GM21737 (cell line): ENCODE measurements at regions not wholly inside any gene's neighbourhood (a gene's known extent, or its start where the extent isn't known, plus 50 kb on each side); places are given as distances from the start of the nearest gene placed in this dataset.

ENCODE experiments used
- ATAC-seq: cut with Tn5 transposase; IDR thresholded peaks from one replicate; pipeline ENCODE4 v1.9.1; 2021; ENCODE audit warnings: mild to moderate bottlenecking, moderate library complexity; ENCODE audit not compliant: unreplicated experiment

DNA sequence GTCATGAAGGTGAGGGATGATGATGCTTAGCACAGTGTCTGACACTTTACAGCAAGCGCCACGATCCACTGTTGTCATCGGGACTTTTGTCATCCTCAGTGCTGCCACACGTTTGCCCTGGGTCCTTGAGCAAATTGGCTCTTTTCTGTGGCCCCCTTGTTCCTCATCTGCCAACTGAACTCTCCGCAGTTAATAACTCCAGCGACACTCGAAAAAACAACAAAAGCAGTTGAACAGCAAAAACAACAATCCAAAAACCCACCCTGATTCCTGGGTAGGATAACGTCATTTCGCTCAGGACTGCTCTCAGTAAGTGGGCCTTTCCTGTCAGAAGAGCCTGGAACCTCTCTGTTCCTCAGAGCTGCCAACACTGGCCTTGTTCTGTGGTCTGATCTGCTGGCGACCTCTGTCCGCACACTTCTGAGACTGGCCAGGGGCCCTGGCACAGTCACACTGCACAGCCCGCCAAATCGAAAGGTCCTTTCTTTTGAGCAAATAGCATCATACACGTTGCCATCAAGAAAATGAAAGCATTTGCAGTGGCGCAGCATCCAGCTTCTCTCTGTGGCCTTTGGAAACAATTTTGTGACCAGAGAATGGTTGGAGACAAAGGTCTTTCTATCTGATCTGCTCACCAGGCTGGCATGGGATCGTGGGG, 79.9 kb upstream of the SYT13 start:
- no peak for ATAC-seq

DNA sequence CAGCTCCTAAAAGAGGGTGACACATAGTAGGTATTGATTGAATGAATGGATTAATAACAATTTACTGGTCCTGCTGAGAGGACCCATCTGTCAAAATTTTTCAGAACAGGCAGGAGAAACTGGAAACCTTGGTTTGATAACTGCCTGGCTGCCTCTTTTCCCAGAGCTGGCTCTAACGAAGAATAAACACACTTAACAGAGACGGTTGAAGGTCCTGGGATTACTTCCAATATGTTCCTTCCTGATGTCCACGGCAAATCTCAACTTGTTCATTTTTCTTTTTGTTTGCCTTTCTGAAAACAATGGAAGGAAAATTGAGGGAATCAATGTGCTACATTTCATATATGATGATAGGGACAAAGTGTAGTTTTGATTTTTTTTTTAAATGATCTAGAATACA, 76.5 kb upstream of the SYT13 start:
- no peak for ATAC-seq

DNA sequence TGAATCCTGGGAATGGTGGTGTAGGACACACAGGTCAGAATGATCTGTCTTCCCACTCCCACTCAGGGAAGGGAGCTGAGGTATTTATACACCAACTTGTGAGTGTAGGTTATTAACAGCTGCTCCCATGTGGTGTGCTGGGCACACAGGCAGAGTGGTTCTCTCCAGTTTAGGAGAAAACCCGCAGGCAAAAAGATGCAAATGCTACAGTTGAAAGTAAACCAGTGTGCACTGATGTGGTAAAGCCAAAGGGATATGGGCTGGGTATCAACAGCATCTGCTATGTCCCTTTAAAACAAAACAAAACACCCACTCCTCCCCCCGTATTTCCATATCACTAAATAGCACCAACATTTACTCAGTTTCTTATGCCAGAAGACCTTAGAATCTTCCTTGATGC, 75.4 kb upstream of the SYT13 start:
- ATAC-seq = no peak

DNA sequence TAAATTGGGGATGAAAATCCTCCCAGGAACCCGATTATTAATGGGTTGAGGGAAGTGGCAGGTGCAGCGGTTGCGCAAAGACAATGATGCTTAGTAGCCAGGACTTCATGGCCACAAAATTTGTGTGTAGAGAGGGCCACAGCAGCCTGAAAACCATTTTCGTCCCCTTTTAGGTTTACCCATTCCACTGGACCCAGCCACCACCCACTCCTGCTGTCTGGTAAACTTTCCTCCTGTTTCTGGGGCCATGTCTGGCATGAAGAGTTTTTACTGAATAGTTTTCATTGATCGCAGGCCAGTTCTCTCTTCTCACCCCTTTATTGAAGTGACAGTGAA, 69.5 kb upstream of the SYT13 start:
- no peak for ATAC-seq

DNA sequence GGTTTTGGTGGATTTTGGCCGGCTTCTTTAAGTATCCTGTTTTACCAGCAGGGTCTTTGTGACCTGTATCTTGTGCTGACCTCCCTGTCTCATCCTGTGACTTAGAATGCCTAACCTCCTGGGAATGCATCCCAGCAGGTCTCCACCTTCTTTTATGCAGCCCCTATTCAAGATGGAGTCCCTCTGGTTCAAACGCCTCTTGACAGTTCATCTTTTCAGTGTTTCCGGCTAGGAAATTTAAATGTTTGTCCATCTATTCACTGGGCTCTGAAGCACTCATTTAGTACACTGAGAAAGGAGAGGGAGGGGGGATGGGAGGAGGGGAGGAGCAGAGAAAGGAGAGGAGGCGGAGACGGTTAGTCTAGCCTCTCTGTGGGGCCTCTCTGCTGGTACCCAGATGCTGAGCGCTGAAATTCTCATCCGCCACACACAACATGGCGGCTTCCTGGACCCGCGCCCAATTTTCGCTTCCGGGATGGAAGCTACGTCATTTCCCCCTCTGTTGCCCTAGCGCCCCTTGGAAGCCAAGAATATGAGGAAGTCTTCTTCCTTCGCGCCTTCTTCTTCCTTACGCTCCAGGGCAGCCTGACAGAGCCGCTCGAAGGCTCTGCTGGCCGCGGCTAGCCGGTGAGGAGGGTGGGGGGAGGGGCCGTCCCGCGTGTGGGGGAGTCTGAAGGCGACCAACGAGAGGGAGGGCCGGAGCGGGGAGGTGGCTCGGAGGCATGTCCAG, 69.0 kb upstream of the SYT13 start:
- ATAC-seq = peak; percentile 87

DNA sequence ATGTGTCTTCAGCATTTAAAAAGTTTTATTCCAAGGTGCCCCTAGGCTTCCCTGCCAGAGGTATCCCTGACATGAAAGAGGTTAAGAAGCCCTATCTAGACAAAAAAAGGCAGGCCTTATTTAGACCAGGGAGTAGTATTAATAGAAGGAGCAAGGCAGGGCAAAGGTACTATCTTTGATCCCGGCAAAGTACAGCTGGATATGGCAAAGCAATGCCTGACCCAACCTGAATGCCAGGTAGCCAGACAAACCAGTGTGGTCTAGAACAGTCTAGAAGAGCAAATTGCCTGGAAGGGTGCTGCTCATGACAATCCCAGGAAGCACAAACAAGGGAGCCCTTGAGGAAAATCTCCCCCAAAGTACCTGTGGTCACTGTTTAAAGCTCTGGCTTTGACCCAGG, 62.6 kb upstream of the SYT13 start:
- no peak for ATAC-seq

DNA sequence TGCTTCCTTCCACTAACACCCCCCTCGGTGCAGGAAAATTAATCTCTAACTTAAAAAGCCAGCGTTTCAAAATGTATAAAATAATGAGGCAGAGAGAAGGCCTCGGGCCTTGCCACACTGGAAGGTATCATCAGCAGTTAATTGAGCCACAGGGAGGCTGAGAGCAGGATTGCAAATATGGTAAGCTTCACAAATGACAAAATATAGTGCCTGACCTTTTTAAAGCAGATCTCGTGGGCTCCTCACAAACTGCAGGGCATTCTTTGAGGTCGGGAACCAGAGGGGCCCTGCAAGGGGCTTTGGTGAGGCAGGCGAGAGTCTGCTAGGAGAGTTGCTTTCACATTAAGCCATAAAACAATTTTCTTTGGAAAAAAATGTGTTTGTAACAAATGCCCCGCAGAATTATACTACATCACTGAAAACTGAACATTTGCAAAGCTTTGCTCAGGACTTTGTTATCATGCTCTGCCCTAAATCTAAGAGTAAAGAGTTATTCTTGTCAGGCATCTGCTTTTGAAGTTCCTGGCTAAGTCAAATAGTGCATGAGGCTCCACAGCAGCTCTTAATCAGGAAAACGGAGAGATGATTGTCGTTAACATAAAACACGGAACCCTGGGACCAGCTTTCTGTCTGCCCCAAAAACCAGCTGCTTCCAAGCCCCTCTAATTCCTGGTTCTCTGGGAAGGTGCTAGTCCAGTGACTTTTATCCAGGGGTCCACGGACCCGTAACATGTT, 61.4 kb upstream of the SYT13 start:
- no peak for ATAC-seq

DNA sequence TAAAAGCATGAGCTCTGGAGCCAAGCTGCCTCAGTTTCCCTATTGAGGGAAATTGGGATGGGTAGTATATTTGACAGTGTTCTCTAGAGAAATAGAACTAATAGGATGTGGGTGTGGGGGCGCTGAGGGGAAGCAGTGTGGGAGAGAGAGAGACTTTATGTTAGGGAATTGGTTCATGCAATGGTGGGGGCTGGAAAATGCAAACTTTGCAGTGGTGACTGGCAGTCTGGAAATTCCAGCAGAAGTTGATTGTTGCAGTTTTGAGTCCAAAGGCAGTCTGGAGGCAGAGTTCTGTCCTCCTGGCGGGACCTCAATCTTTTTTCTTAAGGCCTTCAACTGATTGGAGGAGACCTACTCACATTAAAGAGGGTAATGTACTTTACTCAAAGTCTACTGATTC, 59.4 kb upstream of the SYT13 start:
- ATAC-seq = no peak

DNA sequence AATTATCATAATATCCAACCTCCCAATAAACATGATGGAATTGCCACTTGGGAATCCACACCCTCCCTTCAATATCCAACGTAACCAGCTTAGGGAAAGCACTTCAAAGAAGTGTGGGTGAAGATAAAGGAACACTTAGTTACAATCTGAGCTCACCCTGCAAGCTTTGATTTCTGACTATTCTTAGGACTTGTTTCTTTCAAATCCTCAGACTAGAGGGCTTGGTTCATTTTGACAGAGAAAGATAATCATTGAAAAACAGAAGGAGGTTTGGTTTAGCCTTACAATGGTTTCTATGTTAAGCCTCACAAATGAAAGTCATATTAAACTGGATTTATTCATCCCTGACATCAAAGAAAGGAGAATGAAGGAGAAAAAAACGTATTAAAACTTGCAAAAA, 57.9 kb upstream of the SYT13 start:
- no peak for ATAC-seq

DNA sequence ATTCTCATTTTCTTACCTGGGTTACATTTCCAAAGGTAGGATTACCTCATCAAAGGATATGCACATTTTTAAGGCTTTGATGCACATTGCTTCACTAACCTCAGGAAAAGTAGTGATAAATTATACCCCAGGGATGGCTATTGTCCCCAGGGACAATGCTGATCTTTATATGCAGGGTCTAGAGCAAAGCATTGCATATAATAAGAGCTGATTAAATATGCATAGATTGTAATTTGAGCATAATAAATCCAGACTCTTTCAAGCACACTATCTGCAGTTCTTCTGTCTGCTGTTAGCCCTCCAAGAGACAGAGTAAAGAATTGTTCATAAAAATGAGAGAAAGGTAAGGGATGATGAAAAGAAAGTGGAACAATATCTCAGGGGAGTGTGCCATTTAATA, 57.3 kb upstream of the SYT13 start:
- no peak for ATAC-seq

DNA sequence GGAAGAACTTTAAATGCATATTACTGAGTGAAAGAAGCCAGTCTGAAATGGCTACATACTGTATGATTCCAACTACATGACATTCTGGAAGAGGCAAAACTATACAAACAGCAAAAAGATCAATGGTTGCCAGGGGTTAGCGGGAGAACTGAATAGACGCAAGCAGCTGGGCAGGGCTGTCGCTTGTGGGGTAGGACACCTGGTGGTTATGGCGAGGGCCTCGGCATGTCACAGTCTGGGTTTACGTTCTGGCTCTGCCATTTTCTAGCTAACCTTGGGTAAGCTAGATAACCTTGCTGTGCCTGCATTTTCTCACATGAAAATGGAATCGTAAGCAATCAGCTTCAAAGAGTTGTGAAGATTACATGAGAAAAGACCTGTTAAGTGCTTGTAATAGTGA, 55.2 kb upstream of the SYT13 start:
- no peak for ATAC-seq

DNA sequence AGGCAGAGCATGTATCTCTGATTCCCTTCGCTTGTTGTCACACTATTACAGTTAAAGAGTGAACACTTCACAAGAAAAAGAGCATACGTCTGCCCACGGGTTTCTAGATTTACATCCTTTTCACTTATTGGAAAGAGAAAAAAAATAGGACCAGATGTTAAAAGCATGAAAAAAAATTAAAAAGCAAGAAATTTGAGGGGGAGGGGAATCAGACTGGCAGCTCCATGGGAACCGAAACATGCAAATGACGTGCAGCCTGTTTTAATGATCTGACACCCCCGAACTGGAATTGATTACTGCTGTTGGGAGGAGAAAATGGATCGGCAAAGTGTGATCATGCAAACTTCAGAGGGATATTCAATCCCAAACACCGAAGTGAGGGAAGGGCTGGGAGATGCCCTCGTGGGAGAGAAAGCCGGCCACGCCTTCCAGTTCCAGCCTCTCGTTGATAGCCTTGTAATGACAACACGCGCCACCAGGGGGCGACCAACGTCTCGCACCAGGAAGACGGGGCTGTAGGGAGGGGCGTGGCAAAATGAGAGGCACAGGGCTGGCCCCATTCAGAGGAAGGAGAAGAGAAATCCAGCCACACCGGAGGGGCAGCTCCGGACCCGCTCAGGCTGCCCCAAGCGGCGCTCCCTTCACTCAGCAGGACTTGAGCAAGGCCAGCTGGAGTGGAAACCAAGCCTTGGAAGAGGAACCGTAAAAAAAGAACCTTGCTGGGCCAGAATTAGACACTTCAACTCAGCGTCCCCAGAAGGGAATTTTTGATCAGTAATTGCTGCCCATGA, 53.8 kb upstream of the SYT13 start:
- peak; percentile 96 for ATAC-seq

DNA sequence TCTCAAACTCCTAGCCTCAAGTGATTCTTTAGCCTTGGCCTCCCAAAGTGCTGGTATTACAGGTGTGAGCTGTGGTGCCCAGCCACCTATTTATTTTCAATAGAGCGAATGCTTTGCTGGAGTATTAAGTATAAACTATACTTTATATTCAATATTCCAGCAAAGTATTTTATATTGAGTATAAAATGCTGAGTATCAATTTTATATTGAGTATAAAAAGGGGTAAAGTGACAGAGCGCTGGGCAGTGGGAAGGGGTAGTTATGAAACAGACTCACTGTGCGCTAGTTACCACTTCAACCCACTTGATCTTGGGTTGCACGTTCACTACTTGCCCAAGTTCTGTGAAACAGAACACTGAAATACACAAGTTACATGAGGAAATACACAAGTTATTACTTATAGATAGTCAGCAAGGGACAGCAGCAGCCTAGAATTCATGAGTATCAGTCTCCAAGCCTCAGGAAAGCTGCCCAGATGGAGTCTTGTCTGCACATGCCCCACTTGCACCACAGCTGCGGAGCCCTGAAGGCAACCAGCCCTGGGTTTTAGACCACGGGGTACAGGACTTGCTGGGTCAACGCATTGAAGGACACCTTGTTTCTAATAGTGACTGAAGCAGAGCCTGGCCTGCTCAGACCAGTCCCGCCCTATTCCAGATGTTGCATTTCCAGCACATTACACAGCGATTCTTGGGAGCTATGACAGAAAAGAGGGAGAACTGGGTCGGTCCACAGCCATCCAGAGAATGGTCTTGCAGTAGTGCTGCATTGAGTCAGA, 51.6 kb upstream of the SYT13 start:
- no peak for ATAC-seq

DNA sequence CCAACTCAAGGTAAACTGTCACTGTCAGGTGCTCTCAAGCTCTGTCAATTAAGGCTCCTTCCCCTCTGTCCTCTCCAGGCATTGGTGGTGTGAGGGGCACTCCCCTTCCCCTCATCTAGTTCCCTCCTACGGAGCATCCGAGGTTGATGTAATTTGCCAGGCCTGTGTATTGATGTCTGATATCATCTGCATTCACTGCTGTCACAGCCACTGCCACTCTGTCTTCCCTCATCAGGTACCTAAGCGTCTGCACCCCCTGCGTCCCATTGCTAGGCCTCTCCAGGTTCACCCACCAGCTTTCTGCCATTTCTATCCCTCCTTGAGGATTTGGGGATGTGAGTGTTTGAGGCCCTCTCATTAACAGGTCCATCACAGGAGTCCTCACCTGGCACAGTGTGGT, 50.0 kb upstream of the SYT13 start:
- ATAC-seq = no peak
